AG04450 (cell line): ENCODE measurements at regions not wholly inside any gene's neighbourhood (a gene's known extent, or its start where the extent isn't known, plus 50 kb on each side); places are given as distances from the start of the nearest gene placed in this dataset.

Experiments used
- CTCF ChIA-PET: fragments of 300-600, 350-600 bp; formaldehyde crosslinking; extraction: SDS; loops from one replicate; lab custom pipeline; 2022; ENCODE audit warnings: antibody characterized with exemption, inconsistent platforms; lab: Charles Lee
- POLR2A ChIA-PET: fragments of 350-600 bp; formaldehyde crosslinking; extraction: SDS; loops from one replicate; lab custom pipeline; 2021; ENCODE audit warnings: antibody characterized with exemption, inconsistent platforms; lab: Yijun Ruan, JAX
- DNase-seq: peaks from one replicate; pipeline ENCODE4 v3.0.0-alpha.2; 2011; ENCODE audit warnings: low read depth, low spot score
- H3K27ac ChIP-seq: one replicate; pipeline ENCODE4 v1.5.1; 2012; ENCODE audit warnings: low read depth, low read length, control low read depth
- H3K27me3 ChIP-seq: one replicate; pipeline ENCODE4 v1.6.0; 2012; ENCODE audit warnings: low read length; ENCODE audit not compliant: control insufficient read depth, insufficient read depth
- H3K4me3 ChIP-seq: 2 replicates; pipeline ENCODE4 v1.5.1; 2011; ENCODE audit warnings: mild to moderate bottlenecking, low read depth, low read length, control low read depth
- H3K9me3 ChIP-seq: 2 replicates; pipeline ENCODE4 v1.5.1; 2012; ENCODE audit warnings: low read length; ENCODE audit not compliant: control insufficient read depth, insufficient read depth
- CTCF ChIP-seq: IDR thresholded peaks from 2 replicates; pipeline ENCODE4 v1.5.1; 2011; ENCODE audit warnings: low read depth, low read length, control low read depth, inconsistent platforms

- CTCF ChIA-PET = no interaction called here
- H3K27ac ChIP-seq = no peak overlapping the region
- POLR2A ChIA-PET = no interaction called here
- H3K27me3 ChIP-seq = no peaks in the 10 kb centered on the region
- DNase-seq = no peak
- no peaks in the 10 kb centered on the region for H3K9me3 ChIP-seq
- H3K4me3 ChIP-seq = no peak overlapping the region
- no peak for TF ChIP-seq CTCF
Measured at GRCh38 chr9:18126831-18127498, 347.0 kb upstream of the ADAMTSL1 start.

GRCh38 chr9:18127499-18127875, 346.5 kb upstream of the ADAMTSL1 start:
- Histone ChIP-seq H3K4me3 (no peak overlapping the region), H3K27me3 (no peaks in the 10 kb centered on the region), H3K9me3 (no peaks in the 10 kb centered on the region), H3K27ac (no peak overlapping the region)
- no peak for DNase-seq
- TF ChIP-seq CTCF = no peak
- POLR2A ChIA-PET = no interaction called here
- CTCF ChIA-PET = no interaction called here

GRCh38 chr9:18129809-18130334, 344.1 kb upstream of the ADAMTSL1 start:
- H3K4me3 ChIP-seq = no peak overlapping the region
- no peaks in the 10 kb centered on the region for H3K27me3 ChIP-seq
- DNase-seq = no peak
- ChIA-PET POLR2A (no interaction called here), CTCF (no interaction called here)
- no peaks in the 10 kb centered on the region for H3K9me3 ChIP-seq
- H3K27ac ChIP-seq = no peak overlapping the region
- no peak for TF ChIP-seq CTCF

- POLR2A ChIA-PET = no interaction called here
- CTCF ChIA-PET = no interaction called here
- no peak overlapping the region for H3K4me3 ChIP-seq
Measured at GRCh38 chr9:18136354-18136994, 337.5 kb upstream of the ADAMTSL1 start.

More at GRCh38 chr9:18136354-18136994, 337.5 kb upstream of the ADAMTSL1 start:
- TF ChIP-seq CTCF = no peak
- H3K27me3 ChIP-seq = peaks cover 8% of the 10 kb centered on the region
- no peak overlapping the region for H3K27ac ChIP-seq
- no peak for DNase-seq
- no peaks in the 10 kb centered on the region for H3K9me3 ChIP-seq
